ENCODE measurements at regions not wholly inside any gene's neighbourhood (a gene's known extent, or its start where the extent isn't known, plus 50 kb on each side); places are given as distances from the start of the nearest gene placed in this dataset.

GRCh38 chr13:97116754-97117153, 105.4 kb upstream of the MBNL2 start:
- TF ChIP-seq, protein P1, sequence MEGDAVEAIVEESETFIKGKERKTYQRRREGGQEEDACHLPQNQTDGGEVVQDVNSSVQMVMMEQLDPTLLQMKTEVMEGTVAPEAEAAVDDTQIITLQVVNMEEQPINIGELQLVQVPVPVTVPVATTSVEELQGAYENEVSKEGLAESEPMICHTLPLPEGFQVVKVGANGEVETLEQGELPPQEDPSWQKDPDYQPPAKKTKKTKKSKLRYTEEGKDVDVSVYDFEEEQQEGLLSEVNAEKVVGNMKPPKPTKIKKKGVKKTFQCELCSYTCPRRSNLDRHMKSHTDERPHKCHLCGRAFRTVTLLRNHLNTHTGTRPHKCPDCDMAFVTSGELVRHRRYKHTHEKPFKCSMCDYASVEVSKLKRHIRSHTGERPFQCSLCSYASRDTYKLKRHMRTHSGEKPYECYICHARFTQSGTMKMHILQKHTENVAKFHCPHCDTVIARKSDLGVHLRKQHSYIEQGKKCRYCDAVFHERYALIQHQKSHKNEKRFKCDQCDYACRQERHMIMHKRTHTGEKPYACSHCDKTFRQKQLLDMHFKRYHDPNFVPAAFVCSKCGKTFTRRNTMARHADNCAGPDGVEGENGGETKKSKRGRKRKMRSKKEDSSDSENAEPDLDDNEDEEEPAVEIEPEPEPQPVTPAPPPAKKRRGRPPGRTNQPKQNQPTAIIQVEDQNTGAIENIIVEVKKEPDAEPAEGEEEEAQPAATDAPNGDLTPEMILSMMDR (IDR thresholded peaks at IDR 0.05; ENCODE audit: extremely low read depth in 1 of 2, insufficient read depth in 1 of 2, low read depth in 1 of 2, low read length in 2 of 2) = no peak
- no peak for TF ChIP-seq POLR2AphosphoS5 (IDR thresholded peaks at IDR 0.05; ENCODE audit: insufficient read depth, low read depth, low read length)
- TF ChIP-seq FOS (IDR thresholded peaks at IDR 0.05; ENCODE audit: borderline replicate concordance, insufficient read depth, low read length) = peak; percentile 76
- no peak for TF ChIP-seq GATA2 (IDR thresholded peaks at IDR 0.05; ENCODE audit: insufficient read depth, insufficient read length, low read depth, low read length)
- no peak for TF ChIP-seq EZH2 (IDR thresholded peaks at IDR 0.05; ENCODE audit: borderline replicate concordance, low read depth, low read length, severe bottlenecking)
- no peak for TF ChIP-seq POLR2A (IDR thresholded peaks at IDR 0.05; ENCODE audit: low read depth, low read length)
- TF ChIP-seq JUN (IDR thresholded peaks at IDR 0.05; ENCODE audit: borderline replicate concordance, insufficient read depth, insufficient read length, low read depth) = peak; percentile 22

All from endothelial cell of umbilical vein (primary cell).